ENCODE measurements at regions not wholly inside any gene's neighbourhood (a gene's known extent, or its start where the extent isn't known, plus 50 kb on each side); places are given as distances from the start of the nearest gene placed in this dataset.

DNA sequence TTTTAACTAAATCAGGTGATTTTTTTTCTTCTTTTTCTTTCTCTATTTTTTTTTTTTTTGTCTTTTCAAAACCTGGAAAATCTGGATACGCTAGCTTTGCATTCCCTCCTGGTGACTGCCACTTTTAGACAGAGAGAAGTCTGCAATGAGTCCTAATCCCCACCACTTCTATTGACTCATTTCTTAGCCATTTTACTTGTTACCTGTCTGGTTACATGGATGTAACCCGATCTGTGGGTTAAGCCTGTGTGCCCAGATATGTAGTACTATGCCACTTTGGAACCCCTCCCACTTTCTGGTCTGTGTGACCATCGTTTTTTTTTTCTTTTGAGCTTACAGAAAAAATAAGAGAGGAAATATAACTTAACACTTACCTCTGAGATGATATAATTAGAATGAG, 817.8 kb upstream of the PCDH9 start:
- no peak for TF ChIP-seq CTCF (IDR thresholded peaks at IDR 0.05; ENCODE audit: low read length, missing control alignments)
- no peak overlapping the region for H3K4me3 ChIP-seq (replicated peaks; ENCODE audit: low read depth, low read length)
- no peak for DNase-seq (ENCODE audit: low read depth)

DNA sequence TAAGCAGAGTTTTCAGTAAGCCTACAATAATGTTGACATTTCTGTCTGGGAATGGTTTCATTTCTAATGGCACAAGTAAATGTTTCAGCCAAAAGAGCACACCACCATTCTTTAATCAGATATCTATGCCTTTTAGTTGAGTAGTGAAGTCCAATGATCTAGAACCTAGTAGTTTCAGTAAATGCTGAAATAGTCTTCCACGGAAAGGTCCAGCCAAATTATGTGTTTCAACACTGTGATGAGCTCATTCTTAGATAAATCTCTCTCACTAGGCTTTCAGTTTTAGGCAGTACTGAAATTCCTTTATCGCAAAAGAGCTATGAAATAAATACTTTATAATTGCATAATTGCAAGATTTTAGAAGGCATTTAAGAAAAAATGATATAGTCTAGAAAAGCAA, 816.8 kb upstream of the PCDH9 start:
- TF ChIP-seq CTCF (IDR thresholded peaks at IDR 0.05; ENCODE audit: low read length, missing control alignments), result no peak
- DNase-seq (ENCODE audit: low read depth), result peak; percentile 7
- no peak overlapping the region for H3K4me3 ChIP-seq (replicated peaks; ENCODE audit: low read depth, low read length)

GRCh38 chr13:68030152-68030809, 800.1 kb upstream of the PCDH9 start:
- no peak overlapping the region for H3K4me3 ChIP-seq (replicated peaks; ENCODE audit: low read depth, low read length)
- no peak for TF ChIP-seq CTCF (IDR thresholded peaks at IDR 0.05; ENCODE audit: low read length, missing control alignments)
- no peak for DNase-seq (ENCODE audit: low read depth)

GRCh38 chr13:68028701-68029100, 798.6 kb upstream of the PCDH9 start:
- H3K4me3 ChIP-seq (replicated peaks; ENCODE audit: low read depth, low read length), result no peak overlapping the region
- DNase-seq (ENCODE audit: low read depth), result no peak
- no peak for TF ChIP-seq CTCF (IDR thresholded peaks at IDR 0.05; ENCODE audit: low read length, missing control alignments)

- no peak for TF ChIP-seq CTCF (IDR thresholded peaks at IDR 0.05; ENCODE audit: low read length, missing control alignments)
- no peak for DNase-seq (ENCODE audit: low read depth)
- no peak overlapping the region for H3K4me3 ChIP-seq (replicated peaks; ENCODE audit: low read depth, low read length)
These were observed 797.2 kb upstream of the PCDH9 start for GRCh38 chr13:68027306-68027705.

- no peak for TF ChIP-seq CTCF (IDR thresholded peaks at IDR 0.05; ENCODE audit: low read length, missing control alignments)
- no peak overlapping the region for H3K4me3 ChIP-seq (replicated peaks; ENCODE audit: low read depth, low read length)
- no peak for DNase-seq (ENCODE audit: low read depth)
These were observed 795.9 kb upstream of the PCDH9 start for GRCh38 chr13:68026077-68026476.

- DNase-seq (ENCODE audit: low read depth), result no peak
- TF ChIP-seq CTCF (IDR thresholded peaks at IDR 0.05; ENCODE audit: low read length, missing control alignments), result no peak
- no peak overlapping the region for H3K4me3 ChIP-seq (replicated peaks; ENCODE audit: low read depth, low read length)
These were observed 795.5 kb upstream of the PCDH9 start for GRCh38 chr13:68025604-68026003.
